NCI-H2171 (cell line): ENCODE measurements at regions not wholly inside any gene's neighbourhood (a gene's known extent, or its start where the extent isn't known, plus 50 kb on each side); places are given as distances from the start of the nearest gene placed in this dataset.
"Not testable (repeated sequence)": the region's sequence is repeated elsewhere in the genome, so short reads cannot be mapped to it uniquely, and the experiment has no call there.

ENCODE experiments used
- DNase-seq: peaks from one replicate; lab custom pipeline; 2025; lab: John Stamatoyannopoulos, UW

DNA sequence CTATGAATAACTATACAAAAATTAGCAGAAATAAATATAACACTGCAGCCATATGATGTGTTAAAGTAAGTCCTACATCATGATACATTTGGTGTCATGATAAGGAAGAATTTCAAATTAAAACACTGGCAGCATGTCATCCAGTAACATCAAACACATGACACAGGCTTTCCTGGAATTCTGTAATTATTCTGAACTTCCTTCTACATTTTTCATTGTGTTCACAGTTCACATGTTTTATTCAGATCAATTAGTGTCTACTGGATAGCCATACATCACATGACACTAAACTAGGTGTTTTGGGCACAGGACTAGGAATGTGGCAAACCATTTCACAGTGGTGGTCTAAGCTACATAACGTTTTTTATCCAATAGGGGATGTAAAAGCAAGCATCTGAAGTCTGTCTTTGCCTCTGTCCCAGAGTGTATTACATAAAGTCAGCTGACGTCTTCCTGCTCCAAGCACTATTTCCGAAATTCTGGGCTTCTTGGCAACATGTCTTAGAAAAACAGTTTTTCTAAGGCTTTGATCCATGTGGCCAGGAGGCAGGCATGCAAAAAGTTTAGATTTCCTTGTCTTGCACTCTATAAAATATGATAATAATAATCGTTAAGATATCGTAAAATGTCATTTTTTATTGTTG is 707.9 kb downstream of the CENPC start:
- DNase-seq: no peak

DNA sequence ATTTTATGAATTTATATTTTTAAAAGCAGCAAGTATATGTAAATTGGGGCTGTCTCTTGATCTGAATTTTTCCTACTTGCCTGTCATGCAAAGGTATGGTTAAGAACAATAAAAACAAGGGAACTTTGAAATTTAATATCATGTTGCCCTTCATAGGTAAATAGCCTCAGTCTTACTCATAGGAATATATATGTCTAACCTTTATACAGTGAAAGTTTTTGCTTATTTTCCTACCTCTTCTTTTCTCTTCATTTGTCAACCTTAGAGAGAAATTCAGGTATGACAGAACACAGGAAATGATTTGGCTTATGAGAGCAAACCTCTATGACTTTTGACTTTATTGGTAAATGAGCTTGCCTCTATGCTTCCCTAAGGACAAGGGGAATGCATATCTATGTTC is 716.0 kb downstream of the CENPC start:
- no peak for DNase-seq

DNA sequence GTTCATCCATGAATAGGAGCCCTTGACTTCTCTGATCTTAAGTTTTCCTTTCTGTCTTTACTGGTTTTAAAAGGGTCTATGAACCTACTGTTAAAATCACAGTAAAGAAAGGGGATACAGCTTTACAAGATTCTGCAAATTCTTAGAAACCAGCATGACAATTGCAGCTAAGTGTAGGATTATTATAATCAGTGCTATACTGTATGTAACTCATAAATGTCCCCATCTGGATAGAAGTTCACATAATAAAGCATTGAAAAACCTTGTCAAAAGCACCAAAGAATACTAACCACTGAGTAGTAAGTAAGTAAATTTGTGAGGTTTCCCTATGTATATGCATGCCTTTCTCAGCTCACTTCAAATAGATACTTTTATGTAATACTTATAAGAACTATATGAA is 724.6 kb downstream of the CENPC start:
- no peak for DNase-seq

DNA sequence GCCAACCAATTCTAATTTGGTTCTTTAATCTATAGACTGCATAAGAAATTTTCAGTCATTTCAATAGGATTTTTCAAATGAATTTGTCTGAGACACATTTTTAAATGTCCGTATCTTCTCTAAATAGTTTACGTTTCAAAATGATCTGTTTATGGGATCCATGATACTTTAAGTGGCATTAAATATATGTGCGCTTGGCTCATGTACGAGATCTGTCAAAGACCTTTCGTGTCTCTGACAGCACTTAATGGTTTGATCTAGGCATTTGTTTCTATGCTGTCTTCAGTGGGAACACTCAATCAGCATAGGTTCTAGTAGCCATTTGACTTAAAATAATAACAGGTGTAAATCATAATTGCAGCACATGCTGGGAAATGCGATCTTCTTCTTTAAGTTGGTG is 731.0 kb downstream of the CENPC start:
- no peak for DNase-seq

DNA sequence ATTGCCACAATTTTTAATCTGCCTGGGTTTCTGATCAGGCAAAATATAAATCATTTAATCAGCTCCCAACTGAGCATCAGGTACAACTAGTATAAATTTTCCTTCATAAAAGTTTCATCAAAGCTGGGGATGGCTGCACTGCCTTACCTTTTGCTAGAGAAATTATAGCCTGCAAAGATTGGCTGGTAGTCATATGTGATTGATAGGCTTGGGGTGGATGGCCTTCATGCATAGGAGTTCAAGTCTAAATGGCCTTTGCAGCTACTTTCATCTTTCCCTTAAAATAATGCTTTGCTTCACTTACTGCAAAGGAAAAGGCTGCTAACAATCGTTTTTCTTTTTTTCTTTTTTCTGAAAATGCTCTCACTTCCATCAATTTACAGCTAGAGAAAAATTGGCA is 739.7 kb downstream of the CENPC start:
- DNase-seq: no peak

DNA sequence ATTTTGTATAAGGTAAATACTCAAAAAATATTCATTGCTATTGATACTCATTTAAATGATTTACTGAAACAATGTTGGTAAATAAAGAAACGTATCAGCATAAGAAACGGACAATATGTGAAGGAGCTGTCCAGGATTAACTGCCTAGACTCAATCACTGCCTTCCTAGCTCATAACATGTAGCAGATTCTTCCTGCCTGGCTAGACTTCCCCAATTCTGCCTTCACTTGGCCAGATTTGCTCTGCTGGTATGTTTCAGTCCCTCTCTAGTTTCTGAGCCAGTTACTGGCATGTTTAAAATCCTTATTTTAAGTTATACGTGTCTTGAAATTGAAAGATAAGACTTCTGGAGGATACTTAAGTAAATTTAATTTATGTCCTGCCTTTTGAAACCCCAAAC is 740.3 kb downstream of the CENPC start:
- no peak for DNase-seq

DNA sequence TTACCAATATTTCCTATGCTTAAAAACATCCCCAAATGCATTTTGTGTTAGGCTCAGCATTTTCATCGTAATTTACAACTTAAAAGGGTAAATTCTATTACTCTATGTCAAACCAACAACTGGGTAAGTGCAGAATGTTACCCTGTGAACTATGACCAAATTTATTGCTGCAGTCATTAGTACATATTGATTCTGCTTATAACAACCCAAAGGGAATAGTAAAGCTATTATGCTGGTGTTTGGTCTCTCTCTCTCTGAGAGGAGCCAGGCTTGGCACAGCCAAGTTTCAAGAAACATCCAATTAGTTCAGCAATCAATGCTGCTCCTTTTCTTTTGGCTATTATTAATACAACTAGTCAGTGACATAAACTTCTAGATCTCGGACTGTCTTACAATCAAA is 747.7 kb downstream of the CENPC start:
- no peak for DNase-seq

DNA sequence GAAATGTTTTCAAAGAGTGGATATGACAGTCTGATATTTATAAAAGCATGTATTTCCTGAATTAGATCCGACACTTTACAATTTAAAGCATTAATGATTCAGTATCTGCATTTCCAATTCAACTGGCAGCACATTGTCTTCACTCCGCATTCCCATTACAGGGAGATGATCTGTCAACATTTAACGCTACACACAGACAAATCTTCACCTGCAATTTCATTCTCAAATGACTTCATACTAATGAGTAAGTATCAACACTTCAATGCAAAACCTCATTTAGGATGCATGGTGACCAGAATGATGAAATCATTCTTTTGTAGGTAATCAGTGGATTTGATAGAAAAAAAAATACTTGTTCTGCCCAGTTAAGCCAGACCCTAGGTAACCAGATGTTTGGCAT is 749.6 kb downstream of the CENPC start:
- no peak for DNase-seq

DNA sequence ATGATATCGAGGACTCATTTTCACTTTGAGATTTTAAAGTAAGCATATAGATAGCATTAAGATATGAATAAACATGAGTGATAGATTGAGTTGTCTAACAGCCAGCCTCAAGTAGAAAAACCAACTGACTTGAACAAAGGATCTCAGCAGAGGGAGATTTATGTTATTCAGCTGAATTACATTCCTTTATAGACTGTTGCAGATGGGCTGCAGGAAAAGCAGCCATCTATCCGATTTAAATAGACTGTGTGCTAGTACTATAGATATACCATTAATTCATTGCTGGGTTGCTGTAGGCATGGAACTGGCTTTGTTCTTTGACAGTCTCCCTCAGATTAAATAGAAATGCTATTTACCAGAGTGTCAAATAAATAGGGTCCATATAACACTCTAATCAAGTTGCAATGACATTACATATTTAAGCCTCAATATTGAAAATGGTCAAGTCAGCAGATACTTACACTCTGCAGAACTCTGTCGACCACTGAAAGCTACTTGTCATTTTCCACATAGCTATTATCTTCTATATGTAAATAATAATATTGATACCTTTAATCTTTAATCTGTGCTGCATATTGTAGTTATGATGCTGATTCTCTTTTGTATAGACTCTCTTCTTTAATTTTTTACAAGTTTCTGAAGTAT is 750.8 kb downstream of the CENPC start:
- no peak for DNase-seq

DNA sequence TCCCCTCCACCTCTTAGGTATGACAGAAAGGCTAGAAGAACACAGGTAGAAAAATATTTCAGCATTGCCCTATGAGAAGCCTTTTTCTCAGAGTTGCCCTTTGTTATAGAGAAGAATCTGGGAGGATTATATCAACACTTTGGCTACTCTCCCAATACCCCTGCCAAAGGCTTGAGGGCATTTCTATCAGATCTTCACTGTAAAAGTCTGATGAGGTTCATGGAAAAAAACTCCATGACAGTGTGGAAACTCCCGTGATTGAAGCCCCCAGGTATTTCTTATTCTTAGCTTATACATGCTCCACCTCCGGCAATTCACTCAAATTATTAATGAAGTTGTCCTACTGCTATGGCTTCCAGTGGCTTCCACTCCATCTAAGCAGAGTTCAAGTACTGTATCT is 753.6 kb downstream of the CENPC start:
- DNase-seq: no peak

DNA sequence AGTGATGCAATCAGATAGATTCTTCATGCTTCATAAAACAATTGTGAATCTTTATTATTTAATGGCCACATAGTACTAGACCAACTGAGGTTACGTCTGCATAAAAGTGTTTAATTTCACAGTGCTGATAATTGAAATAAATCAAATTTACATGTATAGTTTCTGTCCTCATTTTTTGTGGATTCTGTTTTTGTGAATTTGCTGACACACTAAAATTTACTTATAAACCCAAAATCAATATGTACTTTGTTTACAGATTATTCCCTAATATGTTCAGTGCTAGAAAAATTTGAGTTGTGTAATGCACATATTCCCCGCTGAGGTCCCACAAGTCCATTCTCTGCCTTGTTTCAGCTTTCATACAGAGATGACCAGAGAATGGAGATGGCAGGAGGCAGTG is 759.8 kb downstream of the CENPC start:
- DNase-seq: no peak

DNA sequence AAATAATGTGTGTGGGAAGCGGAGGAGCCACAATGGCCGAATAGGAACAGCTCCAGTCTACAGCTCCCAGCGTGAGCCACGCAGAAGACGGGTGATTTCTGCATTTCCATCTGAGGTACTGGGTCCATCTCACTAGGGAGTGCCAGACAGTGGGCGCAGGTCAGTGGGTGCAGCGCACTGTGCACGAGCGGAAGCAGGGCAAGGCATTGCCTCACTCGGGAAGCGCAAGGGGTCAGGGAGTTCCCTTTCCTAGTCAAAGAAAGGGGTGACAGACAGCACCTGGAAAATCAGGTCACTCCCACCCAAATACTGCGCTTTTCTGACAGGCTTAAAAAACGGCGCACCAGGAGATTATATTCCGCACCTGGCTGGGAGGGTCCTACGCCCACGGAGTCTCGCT is 762.6 kb downstream of the CENPC start:
- not testable (repeated sequence) for DNase-seq

DNA sequence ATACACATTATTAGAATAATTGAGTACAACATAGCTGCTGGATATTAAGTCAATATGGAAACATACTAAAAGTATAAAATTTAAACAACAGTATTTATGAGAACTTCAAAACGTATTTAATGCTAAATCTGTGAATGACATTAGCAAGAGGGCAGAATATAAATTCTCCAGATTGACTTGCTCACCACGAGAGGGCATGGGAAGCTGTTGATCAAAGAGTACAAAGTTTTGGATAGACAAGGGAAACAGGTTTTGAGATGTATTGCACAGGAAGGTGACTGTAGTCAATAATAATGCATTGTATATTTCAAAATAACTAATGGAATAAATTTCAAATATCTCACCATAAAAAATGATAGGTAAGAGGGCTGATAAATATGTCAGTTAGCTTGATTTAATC is 768.2 kb downstream of the CENPC start:
- DNase-seq: no peak

DNA sequence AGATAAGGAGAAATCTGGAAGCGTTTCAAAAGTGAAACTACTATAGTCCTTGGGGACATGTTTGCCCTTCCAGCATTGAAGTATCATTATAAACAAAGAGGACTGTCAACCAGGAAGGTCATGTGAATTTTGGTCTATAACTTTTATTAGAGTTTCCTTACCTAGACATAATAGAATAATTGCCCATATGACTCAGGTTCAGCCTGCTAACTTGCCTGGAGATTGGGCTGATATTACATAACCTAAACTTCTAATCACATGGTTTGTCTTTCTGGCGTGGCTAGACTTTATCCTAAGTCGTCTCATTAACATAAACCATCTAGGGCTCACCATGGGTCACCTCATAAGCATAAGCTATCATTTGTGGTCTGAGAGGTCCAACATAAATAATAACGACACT is 775.9 kb downstream of the CENPC start:
- DNase-seq: no peak

DNA sequence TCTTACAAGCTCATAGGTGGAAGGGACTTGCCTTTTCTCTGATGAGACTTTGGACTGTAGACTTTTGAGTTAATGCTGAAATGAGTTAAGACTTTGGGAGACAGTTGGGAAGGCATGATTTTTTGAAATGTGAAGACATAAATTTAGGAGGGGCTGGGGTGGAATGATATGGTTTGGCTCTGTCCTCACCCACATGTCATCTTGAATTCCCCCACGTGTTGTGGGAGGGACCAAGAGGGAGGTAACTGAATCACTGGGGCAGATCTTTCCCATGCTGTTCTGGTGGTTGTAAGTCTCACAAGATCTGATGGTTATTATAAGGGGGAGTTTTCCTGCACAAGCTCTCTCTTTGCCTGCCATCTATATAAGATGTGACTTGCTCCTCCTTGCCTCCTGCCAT is 777.9 kb downstream of the CENPC start:
- no peak for DNase-seq

DNA sequence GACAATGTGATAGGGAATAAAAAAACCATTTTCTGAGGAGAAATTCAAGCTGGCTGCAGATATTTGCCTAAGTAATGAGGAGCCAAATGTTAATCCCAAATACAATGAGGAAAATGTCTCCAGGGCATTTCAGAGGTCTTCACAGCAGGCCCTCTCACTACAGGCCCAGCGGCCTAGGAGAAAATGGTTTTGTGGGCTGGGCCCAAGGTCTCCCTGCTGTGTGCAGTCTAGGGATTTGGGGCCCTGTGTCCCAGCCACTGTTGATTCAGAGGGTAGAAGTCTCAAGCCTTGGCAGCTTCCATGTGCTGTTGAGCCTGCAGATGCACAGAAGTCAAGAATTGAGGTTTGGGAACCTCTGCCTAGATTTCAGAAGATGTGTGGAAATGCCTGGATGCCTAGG is 778.7 kb downstream of the CENPC start:
- no peak for DNase-seq

DNA sequence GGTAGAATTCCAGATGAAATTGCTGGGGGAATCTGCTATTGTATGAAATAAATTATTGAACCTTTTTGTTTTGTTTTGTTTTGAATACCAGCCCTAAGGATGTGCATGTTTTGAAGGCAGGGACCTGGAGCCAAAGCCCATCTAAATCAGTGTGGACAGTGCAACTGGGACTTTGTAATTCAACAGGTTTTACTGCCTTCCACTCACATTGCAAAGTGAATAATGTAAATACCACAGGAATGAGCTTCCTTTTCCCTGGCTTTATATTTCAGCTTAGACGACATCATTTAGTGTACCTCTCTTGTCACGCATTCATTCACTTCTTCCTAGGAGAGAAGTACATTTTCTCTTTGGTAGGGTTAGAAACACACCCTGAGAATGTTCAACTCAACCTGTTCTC is 795.0 kb downstream of the CENPC start:
- no peak for DNase-seq

DNA sequence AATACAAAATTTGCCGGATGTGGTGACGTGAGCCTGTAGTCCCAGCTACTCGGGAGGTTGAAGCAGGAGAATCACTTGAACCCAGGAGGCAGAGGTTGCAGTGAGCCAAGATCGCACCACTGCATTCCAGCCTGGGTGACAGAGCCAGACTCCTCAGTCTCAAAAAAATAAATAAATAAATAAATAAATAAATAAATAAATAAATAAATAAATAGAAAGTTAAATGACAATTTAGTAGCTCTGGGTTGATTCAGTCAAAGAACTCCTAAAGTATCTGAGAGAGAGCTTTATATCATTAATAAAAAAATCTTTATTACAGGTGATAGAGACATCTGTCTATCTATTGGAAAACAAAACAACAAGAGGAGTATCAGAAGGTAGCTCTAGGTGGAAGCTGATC is 798.4 kb downstream of the CENPC start:
- DNase-seq: not testable (repeated sequence)

DNA sequence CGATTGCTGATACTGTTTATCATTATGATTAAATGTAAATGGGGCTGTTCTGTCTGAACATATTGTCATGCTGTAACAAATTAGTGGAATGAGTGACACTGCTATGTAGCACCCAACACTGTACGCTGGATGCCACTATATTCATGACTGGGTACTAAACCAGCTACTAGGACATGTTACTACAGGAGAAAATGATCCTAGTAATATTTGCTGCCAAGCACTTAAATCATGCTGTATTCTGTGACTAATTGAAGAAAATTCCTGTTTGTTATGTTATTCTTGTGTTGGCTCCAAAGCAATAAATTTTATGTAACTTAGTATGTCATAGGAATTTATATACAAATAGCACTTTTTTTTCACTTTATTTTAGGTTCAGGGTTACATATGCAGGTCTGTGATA is 804.2 kb downstream of the CENPC start:
- DNase-seq: no peak

DNA sequence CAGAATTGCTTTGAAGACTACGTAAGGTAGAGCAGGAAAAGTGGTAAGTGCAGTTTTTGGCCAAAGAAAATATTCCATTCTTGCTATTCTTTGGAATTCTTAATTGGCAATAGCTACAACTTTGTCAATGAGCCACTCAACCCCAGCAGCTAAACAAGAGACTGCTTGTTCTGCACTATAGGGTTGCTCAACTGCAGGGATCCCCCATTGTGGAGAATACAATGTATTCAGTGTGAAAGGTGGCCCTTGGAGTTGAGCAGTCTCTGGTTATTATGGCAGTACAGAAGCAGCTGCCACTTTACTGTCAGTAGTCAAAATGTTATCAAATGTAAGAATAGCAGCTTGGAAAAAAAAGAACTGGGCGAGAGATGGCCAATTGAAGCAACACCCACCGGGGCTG is 808.7 kb downstream of the CENPC start:
- no peak for DNase-seq

DNA sequence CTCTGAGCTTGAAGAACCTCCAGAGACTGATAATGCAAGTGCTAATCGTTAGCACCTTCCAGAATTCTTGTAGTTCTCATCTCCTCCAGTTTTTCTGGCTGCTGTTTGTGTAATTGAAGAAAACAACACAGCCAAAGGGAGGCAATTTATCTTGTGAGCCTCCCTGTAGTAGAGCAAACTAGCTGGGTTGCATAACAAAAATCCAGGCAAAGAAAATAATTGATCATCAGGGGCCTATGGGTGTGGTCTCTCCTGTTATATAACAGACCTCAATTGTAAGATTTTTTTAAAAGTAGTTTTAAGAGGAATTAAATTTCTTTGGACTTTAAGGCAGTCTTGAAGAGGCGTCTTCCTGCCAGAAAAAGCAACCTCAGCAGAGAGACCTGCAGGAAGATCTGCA is 817.0 kb downstream of the CENPC start:
- no peak for DNase-seq

DNA sequence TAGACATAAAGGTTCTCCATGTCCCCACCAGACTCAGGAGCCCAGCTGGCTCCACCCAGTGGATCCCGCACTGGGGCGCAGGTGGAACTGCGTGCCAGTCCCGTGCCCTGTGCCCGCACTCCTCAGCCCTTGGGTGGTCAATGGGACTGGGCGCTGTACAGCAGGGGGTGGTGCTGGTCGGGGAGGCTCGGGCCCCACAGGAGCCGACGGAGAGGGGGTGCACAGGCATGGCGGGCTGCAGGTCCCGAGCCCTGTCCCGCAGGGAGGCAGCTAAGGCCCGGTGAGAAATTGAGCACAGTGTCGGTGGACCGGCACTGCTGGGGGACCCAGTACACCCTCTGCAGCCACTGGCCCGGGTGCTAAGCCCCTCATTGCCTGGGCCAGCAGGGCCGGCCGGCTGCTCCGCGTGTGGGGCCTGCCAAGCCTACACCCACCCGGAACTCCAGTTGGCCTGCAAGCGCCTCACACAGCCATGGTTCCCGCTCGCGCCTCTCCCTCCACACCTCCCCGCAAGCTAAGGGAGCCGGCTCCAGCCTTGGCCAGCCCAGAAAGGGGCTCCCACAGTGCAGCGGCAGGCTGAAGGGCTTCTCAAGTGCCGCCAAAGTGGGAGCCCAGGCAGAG is 832.9 kb downstream of the CENPC start:
- not testable (repeated sequence) for DNase-seq

DNA sequence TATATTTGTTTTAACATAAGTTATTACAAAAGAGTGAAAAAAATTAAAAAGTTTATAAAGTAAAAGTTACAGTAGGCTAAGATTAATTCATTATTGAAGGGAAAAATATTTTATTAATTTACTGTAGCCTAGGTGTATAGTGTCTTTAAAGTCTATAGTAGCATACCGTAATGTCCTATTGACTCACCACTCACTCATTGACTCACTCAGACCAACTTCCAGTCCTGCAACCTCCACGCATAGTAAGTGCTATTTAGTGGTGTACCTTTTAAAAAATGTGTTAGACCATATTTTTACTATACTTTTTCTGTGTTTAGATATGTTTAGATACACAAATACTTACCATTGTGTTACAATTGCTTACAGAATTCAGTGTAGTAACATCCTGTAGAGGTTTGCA is 841.1 kb downstream of the CENPC start:
- no peak for DNase-seq

DNA sequence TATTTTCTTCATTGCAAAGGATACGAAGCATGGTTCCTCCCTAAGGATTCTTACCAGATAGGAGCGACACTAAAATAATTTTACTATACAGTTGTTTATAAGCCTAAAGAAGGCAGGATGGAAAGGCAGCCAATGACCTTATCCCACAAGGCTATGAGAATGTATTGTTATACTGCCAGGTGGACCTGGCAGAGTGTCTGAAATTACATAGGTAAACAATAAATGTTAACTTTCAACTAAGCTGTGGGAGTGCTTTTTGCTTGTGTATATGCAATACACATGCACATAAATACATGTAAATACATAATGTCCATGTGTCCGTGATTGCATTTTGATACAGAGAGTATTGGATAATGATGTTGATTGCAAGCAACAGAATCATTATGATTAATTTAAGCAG is 850.6 kb downstream of the CENPC start:
- DNase-seq: no peak
